Kidney capillary endothelial cell (primary cell): ENCODE measurements at regions not wholly inside any gene's neighbourhood (a gene's known extent, or its start where the extent isn't known, plus 50 kb on each side); places are given as distances from the start of the nearest gene placed in this dataset.
"Not testable (repeated sequence)": the region's sequence is repeated elsewhere in the genome, so short reads cannot be mapped to it uniquely, and the experiment has no call there.

Source experiments
- DNase-seq: peaks from one replicate; pipeline ENCODE4 v3.0.0-alpha.2; 2018; ENCODE audit warnings: low spot score

DNA sequence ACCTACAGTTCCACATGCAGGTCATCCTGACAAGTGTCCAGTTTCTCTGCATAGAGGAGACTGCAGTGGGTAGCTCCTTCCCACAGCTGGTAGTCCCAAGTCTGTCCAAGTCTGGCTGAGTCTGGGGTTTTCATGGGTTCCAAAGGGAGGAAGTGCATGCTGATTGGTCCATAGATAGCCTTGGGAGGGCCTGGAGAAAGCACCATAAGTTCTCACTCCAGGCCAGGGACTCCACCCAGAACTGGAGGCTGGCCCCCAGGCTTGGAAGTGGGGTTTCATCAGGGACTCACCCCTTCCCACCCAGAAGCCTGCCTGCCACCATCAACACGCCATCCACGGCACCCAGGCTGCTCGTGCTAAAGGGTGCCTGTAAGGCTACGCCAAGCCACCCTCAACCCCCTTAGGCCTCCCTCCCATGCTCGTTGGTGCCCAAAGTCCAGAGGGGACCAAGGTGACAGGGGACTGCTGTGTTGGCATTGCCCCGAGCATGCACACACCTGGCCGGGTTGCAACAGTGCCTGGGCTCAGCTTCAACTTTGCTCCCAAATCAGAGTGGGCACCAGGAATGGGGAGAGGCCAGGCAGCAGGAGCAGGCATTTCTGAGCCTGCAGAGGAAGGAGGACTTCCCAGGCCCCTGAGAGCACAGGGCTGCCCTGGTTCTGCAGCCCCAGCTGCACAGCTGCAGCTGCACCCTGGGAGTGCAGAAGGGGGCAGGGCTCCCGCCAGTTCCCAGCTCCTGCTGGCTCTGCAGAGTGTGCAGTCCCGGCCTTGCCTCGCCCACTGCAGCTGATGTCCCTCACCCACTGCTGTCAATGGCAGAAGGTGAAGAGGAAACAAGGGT lies 116.5 kb upstream of the MAP2 start:
- DNase-seq: no peak

DNA sequence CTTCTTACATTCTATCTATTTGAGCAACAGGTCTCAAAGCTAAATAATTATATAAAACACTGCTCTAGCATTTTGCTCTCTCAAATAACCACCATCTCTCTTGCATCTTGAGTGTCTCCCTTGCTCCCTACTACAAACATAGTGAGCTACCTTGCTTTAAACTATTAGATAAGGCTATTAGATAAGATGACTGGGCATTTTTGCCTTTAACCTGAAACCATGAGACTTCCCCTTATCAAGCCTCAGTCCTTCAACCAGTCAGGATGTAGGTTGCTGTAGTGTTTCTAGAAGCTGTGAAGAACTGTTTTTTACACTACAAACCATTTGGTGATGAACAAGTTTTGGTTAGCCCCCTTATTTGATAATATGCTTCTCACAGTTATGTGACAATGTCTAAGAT lies 115.4 kb upstream of the MAP2 start:
- no peak for DNase-seq

DNA sequence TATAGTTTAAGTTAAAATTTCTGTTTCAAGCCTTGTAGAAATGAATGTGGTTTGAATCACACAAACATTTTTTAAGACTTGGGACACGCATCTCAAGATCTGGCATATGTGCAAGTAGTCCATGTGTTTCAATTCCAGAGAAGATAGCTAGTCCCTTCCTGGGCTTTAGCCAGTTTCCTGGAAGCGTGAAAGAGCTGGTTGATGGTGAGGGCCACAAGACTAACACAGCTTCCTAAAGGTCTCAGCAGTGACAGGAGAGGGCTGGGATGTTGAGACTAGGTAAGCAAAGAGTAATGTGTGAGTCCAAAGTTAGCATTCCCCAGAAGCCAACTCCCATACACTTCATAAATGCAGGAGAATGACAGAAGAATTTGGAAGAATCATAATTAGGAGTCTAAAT lies 111.9 kb upstream of the MAP2 start:
- no peak for DNase-seq

DNA sequence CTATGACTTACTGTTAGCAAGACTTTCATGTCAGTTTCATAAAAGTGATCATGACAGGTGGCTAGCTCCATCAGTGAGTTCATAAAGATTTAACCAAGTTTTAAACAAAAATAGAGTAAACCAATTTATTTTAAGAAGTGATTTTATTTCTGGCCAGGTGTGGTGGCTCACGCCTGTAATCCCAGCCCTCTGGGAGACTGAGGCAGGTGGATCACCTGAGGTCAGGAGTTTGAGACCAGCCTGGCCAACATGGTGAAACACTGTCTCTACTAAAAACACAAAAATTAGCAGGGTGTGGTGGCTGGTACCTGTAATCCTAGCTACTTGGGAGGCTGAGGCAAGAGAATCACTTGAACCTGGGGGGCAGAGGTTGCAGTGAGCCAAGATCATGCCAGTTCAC lies 111.4 kb upstream of the MAP2 start:
- DNase-seq: not testable (repeated sequence)

DNA sequence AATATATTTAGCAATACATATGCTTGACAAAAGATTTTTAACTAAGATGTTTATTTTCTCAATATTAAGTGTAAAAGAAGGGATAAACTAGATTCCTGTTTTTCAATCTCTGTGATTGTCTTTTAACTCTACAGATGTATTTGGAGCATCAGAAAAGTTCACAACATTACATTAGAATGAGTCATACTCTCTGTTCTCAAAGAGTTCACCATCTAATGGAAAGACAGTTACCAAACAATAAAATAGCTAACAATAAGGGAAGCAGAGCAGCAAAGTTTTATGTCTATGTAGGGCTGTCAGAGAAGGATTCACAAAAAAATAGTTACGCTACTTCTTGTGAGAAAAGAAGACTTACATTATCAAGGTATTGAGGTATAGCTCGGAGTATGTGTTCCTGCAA lies 109.2 kb upstream of the MAP2 start:
- DNase-seq: peak; percentile 20

DNA sequence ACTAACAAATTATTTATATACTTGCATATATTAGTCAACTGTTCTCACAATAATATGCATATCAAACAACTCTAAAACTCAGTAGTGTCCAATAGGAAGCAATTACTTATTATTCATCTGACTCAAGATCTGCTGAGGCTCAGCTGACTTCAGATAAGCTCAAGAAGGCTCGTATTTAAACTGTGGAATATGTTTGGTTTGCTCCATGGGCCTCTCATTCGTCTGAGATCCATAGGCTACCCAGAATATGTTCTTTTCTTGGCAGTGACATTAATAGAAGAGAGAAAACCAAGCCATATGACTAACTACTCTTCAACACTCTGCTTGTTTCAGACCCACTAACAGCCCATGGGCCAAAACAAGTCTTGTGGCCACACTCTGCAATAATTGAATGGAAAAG lies 107.7 kb upstream of the MAP2 start:
- DNase-seq: no peak

DNA sequence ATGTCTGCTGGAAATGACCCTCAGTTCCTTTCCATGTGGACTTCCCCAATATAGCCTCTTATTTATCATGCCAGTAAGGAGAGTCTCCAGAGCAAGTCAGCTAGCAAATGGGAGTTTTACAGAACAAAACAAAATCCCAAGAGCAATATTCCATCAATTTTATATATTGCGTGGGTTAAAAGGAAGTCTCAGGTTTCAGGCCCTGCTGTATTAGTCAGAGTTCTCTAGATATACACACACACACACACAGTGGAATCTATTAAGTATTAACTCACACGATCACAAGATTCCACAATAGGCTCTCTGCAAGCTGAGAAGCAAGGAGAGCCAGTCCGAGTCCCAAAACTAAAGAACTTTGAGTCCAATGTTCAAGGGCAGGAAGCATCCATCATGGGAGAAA lies 102.8 kb upstream of the MAP2 start:
- DNase-seq: no peak

DNA sequence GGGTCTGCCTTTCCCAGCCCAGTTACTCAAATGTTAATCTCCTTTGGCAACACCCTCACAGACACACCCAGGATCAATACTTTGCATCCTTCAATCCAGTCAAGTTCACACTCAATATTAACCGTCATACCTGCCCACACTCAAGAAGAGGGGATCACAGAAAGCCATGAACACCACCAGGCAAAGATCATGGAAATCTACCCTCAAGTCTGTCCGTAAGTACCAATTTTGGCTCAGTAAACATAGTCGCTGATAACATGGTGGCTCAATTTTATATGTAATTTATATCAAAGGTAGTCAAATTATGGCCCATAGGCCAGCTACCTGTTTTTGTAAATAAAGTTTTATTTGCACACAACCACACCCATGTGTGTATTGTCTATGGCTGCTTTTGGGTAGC lies 102.3 kb upstream of the MAP2 start:
- no peak for DNase-seq

DNA sequence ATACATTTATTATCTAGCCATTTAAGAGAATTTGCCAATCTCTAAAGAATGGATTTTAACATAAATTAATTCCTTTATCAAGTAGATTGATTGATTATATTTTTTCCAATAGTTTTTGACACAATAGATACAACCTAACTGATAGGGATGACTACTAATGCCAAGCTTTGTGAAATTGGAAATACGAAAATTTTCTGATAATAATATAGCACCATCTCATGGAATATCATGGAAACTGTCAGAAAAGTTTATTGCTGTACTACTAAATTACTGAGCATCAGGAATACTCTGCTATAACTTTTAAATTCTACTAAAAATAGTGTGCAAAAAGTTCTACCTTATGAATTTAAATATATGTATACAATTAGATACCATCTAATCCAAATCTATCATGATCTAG lies 101.8 kb upstream of the MAP2 start:
- DNase-seq: no peak

DNA sequence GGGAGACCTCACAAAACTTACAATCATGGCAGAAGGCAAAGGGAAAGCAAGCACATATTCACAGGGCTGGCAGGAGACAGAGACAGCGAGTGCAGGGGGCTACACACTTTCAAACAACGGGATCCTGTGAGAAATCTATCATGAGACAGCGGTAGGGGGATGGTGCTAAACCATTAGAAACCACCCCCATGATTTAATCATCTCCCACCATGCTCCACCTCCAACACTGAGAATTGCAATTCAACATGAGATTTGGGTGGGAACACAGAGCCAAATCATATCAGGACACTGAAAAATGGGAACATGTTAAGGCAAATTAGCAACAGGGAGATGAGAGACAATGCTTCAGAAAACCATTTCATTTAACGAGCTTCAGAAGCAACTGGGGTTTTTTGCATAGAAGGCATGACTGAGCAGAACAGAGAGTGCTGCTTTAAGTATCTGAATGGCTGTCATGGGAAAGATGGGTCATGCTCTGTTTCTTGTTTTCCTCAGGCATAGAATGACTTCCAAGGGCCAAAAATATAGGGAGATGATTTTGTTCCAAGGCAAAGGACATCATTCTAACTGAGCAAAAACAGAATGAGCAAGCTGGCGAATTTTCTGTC lies 100.8 kb upstream of the MAP2 start:
- no peak for DNase-seq

DNA sequence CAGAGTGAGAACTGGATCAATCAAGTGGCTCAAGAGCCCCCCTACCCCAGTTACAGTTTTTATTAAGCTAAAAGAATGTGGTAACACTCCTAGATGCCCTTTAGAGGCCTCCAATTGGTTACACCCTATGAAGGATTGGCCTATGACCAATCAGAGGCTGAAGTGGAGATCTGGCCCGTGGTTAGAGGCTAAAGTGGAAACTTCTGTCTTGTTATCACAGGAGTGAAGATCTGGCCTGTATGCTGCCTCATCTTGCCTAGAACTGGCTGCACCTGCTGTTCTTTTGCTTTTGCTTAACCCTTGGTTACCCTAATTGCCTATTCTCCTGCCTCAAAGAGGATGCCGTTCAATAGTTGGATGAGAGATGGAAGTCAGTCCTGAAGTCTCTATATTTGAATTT lies 100.1 kb upstream of the MAP2 start:
- no peak for DNase-seq

DNA sequence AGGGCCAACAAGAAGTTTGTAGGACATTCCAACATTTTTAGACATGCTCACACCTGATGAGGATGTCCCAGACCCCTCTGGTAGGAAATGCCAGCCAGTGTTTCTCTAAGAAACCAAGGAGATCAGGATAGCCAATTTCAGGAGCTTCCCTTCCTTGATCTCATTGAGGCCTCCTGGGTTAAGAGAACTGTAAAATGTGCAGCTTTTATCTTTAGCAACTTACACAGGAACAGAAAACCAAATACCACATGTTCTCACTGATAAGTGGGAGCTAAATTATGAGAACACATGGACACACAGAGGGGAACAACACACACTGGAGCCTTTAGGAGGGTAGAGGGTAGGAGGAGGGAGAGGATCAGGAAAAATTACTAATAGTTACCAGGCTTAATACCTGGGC lies 99.6 kb upstream of the MAP2 start:
- no peak for DNase-seq

DNA sequence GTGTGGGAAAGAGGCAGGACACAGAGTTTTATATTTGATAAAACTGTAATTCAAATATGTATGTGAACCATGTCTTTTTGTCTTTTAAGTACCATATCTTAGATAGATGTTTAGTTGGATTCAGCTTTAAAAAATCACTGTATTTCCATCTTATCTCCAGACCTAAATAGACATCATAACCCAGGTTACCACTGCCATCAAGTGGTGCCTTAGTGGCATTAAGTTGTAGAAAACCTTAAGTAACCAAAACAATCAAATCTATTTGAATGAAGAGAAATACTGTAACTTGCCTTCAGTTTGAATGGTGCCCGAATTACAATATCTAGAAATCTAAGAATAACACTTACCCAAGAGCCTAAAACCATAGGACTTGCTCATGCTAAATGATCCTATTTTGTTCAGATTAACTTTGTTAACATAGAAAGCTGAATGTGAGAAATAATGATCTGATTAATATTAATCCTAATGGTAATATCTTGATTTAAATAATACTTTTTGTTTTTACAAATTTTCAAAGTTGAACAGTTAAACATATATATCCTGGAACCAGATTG lies 92.5 kb upstream of the MAP2 start:
- peak; percentile 26 for DNase-seq

DNA sequence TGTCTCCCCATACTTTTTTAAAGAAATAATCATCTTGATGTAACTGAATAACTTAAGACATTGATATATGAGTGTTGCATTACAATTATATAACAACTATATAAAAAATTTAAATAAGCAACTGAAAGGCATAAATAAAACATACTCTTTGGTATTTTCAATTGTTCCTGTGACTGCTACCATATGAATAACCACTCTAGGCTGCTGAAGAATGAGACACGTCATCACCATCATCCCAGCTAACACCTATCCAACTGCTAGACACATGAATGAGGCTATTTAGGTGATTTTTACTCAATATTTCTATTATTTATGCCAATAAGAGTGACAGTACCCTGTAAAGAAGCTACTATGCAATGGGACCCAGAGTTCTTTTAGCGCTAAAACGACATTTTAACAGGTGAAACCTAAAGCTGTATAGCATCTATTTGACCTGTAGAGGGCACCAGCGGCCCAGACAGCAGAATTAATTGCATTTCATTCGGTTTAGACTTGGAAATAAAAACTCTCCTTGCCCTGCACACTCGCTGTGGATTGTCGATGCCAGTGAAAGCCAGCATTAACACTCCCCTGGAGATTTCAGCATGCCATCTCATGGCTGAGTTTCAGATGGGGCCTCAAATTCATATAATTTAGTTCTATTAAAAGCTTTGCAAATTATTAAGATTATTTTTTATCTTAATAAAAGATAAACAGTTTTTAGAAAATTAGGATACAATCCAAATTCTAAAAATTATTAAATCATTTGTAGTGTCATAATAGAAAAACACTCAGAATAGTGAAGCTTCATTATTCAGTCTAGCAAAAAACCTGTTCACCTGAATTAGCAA lies 89.4 kb upstream of the MAP2 start:
- DNase-seq: peak; percentile 64

DNA sequence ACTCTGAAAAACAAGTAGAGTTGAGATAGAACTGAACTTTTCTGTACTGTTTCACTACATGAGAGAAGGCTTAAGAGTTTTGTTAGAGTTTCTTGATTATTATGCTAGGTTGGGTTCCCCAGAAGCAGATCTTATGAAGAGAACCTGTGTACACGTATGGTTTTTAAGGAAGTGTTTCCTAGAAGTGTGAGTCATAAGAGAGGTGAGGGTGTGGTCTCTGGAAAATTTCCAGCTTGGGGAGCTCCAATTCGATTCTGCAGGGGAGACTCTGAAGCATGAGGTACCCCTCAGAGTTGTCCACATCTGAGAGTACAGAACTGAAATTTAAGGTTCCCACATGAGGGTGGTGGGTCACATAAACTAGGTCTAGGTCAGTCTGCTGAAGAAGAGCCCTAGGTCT lies 83.3 kb upstream of the MAP2 start:
- DNase-seq: no peak

DNA sequence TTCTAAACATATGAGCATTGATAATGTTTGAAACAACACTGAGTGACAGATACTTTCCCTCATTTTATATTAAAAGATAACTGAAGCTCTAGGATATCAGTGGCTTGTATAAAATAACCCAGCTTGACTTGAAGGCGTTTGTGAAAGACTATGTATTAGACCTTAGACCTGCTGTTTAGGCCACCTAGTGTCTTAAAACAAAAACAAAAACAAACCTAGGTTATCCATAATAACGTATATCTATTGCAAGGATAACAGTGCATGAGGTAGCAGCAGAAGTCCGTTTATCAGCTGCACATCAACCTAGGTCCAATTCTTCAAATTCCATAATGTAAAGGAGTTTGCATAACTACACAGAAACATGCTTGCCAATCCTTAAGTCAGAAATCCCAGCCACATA lies 79.5 kb upstream of the MAP2 start:
- DNase-seq: no peak

DNA sequence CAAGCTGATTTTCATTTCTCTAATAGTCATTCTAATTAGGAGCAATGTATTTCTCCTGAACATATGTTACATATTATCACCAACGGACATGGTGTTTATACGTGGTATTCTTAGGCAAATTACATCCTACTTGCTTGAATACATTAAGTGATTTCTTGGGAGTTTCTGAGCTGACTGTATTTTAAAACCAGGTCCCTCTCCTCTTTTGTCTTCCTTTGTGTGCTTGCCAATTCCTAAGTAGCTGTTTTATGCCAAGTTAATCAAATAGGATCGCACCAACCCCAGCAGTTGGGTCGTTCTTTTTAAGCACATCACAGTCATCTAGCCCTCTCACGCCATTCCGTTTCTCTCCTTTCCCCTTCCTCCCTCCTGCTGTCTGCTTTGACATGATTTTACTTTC lies 75.4 kb upstream of the MAP2 start:
- no peak for DNase-seq

DNA sequence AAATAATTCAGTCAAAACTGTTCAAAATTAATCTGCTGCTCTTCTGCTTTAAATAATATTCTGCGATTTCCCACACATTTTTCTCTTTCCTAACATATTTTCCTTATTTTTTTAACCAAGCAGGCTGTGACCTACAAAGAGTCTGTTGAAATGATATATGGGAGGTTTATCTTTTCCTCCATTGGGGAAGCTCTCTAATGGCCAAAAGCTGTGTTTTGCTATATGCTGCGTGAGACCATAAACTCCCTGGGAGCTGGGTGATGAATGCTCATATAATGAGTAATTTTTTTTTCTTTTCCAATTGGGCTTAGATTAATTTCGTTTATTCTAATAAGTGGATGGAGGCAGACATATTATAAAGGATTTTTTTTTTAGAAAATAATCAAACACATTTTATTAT lies 72.2 kb upstream of the MAP2 start:
- DNase-seq: no peak

DNA sequence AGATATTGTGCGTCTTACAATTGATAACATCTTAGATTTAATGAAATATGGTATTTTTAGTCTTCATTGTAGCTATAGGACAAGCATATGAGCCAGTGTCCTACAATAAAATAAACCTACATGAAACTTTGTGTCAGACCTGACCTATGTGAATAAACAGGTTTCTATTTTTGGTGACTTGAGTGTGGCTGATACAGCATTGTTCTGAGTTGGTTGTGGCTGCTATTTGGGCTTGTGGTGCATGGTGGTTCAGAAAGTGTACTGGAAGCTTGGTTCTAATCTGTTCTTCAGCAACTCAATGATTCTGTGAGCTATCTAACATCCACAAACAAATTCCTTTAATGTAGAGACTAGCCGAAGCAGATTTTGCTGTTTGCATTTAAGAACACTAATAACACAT lies 64.9 kb upstream of the MAP2 start:
- DNase-seq: no peak

DNA sequence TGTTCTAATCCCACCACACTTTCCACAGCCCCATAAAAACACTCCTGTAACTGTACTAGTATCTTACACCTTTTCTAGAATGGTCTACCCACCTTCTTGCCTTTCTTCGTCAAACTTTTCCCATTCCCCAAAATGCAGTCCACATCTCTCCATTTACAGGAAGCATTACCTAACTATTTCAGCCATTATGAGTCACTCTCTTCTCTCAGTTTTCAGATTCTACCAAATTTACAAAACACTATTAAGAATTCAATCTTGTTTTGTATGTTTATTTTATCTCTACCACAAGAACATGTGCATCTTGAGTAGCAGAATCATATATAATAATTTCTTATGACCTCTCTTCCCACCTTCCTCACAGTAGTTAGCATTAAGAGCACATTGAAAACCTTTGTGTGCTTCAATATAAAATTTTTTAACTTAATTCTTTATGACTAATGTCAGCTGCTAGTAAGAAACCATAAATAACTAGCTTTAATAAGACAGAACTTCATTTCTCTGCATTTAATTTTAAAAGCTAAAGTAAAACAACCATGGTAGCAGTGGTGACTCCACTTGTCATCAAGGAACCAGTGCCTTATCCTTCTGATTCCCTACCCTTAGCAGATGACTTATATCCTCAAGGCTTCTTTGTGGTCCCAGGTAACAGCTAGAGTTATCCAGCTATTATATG lies 56.6 kb upstream of the MAP2 start:
- DNase-seq: no peak

DNA sequence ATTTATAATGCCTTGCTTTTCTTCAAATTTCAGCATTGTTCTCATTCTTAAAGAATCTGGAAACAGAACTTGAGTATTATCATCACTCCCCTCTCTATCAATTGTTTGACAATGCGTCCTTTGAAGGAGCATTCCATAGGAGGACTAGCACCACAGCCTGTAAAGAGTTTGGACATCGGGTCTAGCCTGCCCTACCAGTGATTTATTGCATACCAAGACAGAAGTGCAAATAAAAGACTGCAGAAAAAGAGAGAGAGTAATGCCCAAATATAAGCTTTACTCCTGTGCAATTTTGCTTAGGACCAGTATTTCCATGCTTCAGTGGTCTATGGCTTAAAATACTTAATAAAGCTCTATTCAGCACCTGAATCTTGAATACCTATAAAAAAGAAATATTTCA lies 55.4 kb upstream of the MAP2 start:
- no peak for DNase-seq

DNA sequence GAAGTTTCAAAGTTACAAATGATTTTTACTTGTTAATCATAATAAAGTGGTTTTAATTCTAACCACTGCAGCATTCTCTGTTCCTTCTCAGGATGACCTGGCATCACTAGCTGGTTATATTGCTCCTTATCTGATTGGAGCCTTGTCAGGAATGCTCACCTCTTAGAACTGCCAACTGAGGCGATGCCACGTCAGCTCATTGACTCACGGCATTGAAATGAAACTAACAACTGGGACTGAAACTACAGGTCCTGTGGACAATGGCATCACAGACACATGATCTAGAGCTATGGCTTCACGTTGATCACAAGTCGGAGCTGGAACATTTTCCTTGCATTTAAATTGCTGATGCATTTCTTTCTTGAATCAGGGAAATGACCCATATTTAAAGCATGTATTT lies 54.9 kb upstream of the MAP2 start:
- no peak for DNase-seq
